ENCODE measurements at regions not wholly inside any gene's neighbourhood (a gene's known extent, or its start where the extent isn't known, plus 50 kb on each side); places are given as distances from the start of the nearest gene placed in this dataset.

GRCh38 chr18:4843771-4844170 is 353.3 kb downstream of the AKAIN1 start:
- Histone ChIP-seq H3K4me3 (replicated peaks in 1 of 3) (no peak overlapping the region), H3K36me3 (no peaks in the 10 kb centered on the region), H3K27ac (no peak overlapping the region), H3K4me1 (no peaks in the 10 kb centered on the region), H3K9me3 (no peaks in the 10 kb centered on the region), H3K27me3 (no peaks in the 10 kb centered on the region)
- TF ChIP-seq, protein P1, sequence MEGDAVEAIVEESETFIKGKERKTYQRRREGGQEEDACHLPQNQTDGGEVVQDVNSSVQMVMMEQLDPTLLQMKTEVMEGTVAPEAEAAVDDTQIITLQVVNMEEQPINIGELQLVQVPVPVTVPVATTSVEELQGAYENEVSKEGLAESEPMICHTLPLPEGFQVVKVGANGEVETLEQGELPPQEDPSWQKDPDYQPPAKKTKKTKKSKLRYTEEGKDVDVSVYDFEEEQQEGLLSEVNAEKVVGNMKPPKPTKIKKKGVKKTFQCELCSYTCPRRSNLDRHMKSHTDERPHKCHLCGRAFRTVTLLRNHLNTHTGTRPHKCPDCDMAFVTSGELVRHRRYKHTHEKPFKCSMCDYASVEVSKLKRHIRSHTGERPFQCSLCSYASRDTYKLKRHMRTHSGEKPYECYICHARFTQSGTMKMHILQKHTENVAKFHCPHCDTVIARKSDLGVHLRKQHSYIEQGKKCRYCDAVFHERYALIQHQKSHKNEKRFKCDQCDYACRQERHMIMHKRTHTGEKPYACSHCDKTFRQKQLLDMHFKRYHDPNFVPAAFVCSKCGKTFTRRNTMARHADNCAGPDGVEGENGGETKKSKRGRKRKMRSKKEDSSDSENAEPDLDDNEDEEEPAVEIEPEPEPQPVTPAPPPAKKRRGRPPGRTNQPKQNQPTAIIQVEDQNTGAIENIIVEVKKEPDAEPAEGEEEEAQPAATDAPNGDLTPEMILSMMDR (IDR thresholded peaks at IDR 0.05), result no peak
- TF ChIP-seq POLR2A (IDR thresholded peaks at IDR 0.05), result no peak
- intact Hi-C loops (cut with DNase I), result no loop called here
- no peak for DNase-seq

GRCh38 chr18:4842751-4843150 is 354.3 kb downstream of the AKAIN1 start:
- TF ChIP-seq, protein P1 (IDR thresholded peaks at IDR 0.05), result no peak
- no peak for TF ChIP-seq POLR2A (IDR thresholded peaks at IDR 0.05)
- WGBS, 2 donors, result 73 to 75% methylated on average over 1 of the region's 1 CpG
- Histone ChIP-seq H3K9me3 (no peaks in the 10 kb centered on the region), H3K4me1 (no peaks in the 10 kb centered on the region), H3K4me3 (replicated peaks in 1 of 3) (no peak overlapping the region), H3K27ac (no peak overlapping the region), H3K27me3 (no peaks in the 10 kb centered on the region), H3K36me3 (no peaks in the 10 kb centered on the region)
- no peak for DNase-seq
- intact Hi-C loops (cut with DNase I), result no loop called here

DNA sequence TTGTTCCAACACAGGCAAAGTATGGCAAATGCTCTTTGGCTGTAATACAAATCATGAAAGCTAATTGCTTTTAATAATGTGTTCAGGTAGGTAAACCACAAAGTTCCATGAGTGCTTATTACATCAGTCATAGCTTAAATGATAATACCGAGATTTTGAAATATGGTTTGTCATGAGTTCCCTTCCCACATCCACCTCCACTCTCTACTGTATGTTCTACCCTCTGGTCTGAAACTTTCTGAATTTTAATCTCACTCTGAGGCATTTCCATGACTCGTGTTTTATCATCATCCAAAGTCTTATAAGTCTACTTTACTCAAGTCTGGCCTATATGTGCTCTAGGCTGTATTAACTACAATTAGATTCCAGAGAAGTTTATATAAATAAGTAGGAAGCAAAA is 354.8 kb downstream of the AKAIN1 start:
- H3K9me3 ChIP-seq, result no peaks in the 10 kb centered on the region
- 73 to 75% methylated on average over 2 of the region's 2 CpGs for WGBS, 2 donors
- no peak overlapping the region for H3K4me3 ChIP-seq (replicated peaks in 1 of 3)
- no peaks in the 10 kb centered on the region for H3K4me1 ChIP-seq
- no peaks in the 10 kb centered on the region for H3K36me3 ChIP-seq
- no peak for DNase-seq
- intact Hi-C loops (cut with DNase I), result no loop called here
- H3K27ac ChIP-seq, result no peak overlapping the region
- TF ChIP-seq, protein P1 (IDR thresholded peaks at IDR 0.05), result no peak
- TF ChIP-seq POLR2A (IDR thresholded peaks at IDR 0.05), result no peak
- no peaks in the 10 kb centered on the region for H3K27me3 ChIP-seq

- no peaks in the 10 kb centered on the region for H3K4me1 ChIP-seq
- H3K4me3 ChIP-seq (replicated peaks in 1 of 3), result no peak overlapping the region
- H3K9me3 ChIP-seq, result no peaks in the 10 kb centered on the region
- no peaks in the 10 kb centered on the region for H3K27me3 ChIP-seq
- TF ChIP-seq, protein P1 (IDR thresholded peaks at IDR 0.05), result no peak
- no peak for TF ChIP-seq POLR2A (IDR thresholded peaks at IDR 0.05)
- no peak for DNase-seq
- H3K36me3 ChIP-seq, result no peaks in the 10 kb centered on the region
- intact Hi-C loops (cut with DNase I), result no loop called here
- H3K27ac ChIP-seq, result no peak overlapping the region
Observed at GRCh38 chr18:4839639-4840038, 357.4 kb downstream of the AKAIN1 start.

DNA sequence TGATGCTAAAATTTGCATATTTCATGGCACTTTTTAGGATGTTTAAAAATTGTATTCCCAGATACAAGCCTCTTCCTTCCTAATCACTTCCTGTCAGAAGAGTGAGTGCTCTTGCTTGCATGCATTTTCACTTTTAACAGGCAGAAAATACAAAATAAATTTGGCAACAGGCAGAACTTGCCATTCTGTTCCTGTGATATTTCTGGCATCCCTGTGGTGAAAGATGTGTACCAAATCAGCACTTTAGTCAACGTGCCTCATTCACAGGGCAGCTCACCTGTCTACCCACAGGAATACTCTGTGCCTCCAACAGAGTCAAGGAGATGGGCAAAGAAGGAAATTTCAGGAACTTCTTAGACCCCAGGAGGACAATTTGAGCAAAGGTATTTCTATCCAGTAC is 360.9 kb downstream of the AKAIN1 start:
- TF ChIP-seq POLR2A (IDR thresholded peaks at IDR 0.05), result no peak
- TF ChIP-seq, protein P1 (IDR thresholded peaks at IDR 0.05), result no peak
- intact Hi-C loops (cut with DNase I), result no loop called here
- no peaks in the 10 kb centered on the region for H3K4me1 ChIP-seq
- no peaks in the 10 kb centered on the region for H3K36me3 ChIP-seq
- H3K9me3 ChIP-seq, result no peaks in the 10 kb centered on the region
- DNase-seq, result no peak
- no peak overlapping the region for H3K4me3 ChIP-seq (replicated peaks in 1 of 3)
- H3K27me3 ChIP-seq, result no peaks in the 10 kb centered on the region
- 56 to 59% methylated on average over 1 of the region's 1 CpG for WGBS, 2 donors
- H3K27ac ChIP-seq, result no peak overlapping the region
